GM23338 (cell line): ENCODE measurements at regions not wholly inside any gene's neighbourhood (a gene's known extent, or its start where the extent isn't known, plus 50 kb on each side); places are given as distances from the start of the nearest gene placed in this dataset.

Experiments used
- CREB1 ChIP-seq: fragments of 250-450 bp; sonication (Bioruptor Pico); IDR thresholded peaks from 2 replicates; pipeline ENCODE4 v1.5.0; 2020; ENCODE audit warnings: low read depth, mild to moderate bottlenecking, moderate library complexity
- EZH2 ChIP-seq: fragments of 200-600 bp; sonication (generic); IDR thresholded peaks from one replicate; pipeline ENCODE4 v1.8.0; 2017; ENCODE audit warnings: antibody characterized with exemption, mild to moderate bottlenecking, low read depth; ENCODE audit not compliant: unreplicated experiment
- EZH2phosphoT487 ChIP-seq: fragments of 200-600 bp; sonication (generic); IDR thresholded peaks from one replicate; pipeline ENCODE4 v1.8.1; 2018; ENCODE audit warnings: antibody characterized with exemption; ENCODE audit not compliant: unreplicated experiment
- POLR2AphosphoS5 ChIP-seq: IDR thresholded peaks from 2 replicates; pipeline ENCODE4 v1.6.1; 2016; ENCODE audit warnings: antibody characterized with exemption, low read depth
- REST ChIP-seq: IDR thresholded peaks from one replicate; pipeline ENCODE4 v1.6.1; 2018; ENCODE audit warnings: antibody characterized with exemption; ENCODE audit not compliant: unreplicated experiment
- ZNF114 ChIP-seq: fragments of 250-450 bp; sonication (Bioruptor Pico); IDR thresholded peaks from 2 replicates; pipeline ENCODE4 v1.5.0; 2020; ENCODE audit warnings: mild to moderate bottlenecking, moderate library complexity
- ZNF462 ChIP-seq: fragments of 250-450 bp; sonication (Bioruptor Pico); IDR thresholded peaks from 2 replicates; pipeline ENCODE4 v1.5.0; 2020; ENCODE audit warnings: mild to moderate bottlenecking, moderate library complexity
- TF ChIP-seq, protein P1 (sequence below), 2 experiments: fragments of 200-600 bp in 1 of 2; sonication (generic) in 1 of 2; conservative IDR thresholded peaks; 2 replicates each; pipeline versions ENCODE4 v1.5.1 to v1.6.1; 2016 to 2017; ENCODE audit warnings: antibody characterized with exemption in 2 of 2, low read depth in 2 of 2, mild to moderate bottlenecking in 2 of 2, moderate library complexity in 1 of 2

DNA sequence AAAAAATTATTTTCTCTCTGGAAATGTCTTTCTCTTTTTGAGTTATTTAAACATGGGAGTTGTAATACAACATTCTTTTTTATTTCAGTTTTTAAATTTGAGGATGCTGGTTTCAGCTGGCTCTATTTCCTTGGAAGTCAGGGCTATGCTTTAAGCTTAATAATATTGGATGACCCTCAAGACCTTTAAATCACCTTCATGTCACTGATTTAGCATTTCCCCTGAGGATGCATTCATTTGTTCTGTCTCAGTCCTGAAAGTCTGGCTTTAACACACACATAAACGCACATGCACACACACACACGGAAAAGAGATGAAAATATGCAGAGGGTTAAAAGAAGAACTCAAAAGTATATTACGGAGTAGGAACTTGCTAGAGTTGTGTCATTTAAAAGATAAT is 260.5 kb downstream of the PTBP2 start:
- TF ChIP-seq, protein P1, sequence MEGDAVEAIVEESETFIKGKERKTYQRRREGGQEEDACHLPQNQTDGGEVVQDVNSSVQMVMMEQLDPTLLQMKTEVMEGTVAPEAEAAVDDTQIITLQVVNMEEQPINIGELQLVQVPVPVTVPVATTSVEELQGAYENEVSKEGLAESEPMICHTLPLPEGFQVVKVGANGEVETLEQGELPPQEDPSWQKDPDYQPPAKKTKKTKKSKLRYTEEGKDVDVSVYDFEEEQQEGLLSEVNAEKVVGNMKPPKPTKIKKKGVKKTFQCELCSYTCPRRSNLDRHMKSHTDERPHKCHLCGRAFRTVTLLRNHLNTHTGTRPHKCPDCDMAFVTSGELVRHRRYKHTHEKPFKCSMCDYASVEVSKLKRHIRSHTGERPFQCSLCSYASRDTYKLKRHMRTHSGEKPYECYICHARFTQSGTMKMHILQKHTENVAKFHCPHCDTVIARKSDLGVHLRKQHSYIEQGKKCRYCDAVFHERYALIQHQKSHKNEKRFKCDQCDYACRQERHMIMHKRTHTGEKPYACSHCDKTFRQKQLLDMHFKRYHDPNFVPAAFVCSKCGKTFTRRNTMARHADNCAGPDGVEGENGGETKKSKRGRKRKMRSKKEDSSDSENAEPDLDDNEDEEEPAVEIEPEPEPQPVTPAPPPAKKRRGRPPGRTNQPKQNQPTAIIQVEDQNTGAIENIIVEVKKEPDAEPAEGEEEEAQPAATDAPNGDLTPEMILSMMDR (conservative IDR thresholded peaks at IDR 0.05; ENCODE audit: low read depth in 2 of 2) = no peak
- TF ChIP-seq POLR2AphosphoS5 = no peak
- no peak for TF ChIP-seq EZH2phosphoT487
- no peak for TF ChIP-seq EZH2
- TF ChIP-seq ZNF114 = no peak
- TF ChIP-seq CREB1 (CRISPR knock-in tag) = no peak
- TF ChIP-seq ZNF462 (CRISPR knock-in tag) = no peak
- TF ChIP-seq REST = no peak
